ENCODE measurements at regions not wholly inside any gene's neighbourhood (a gene's known extent, or its start where the extent isn't known, plus 50 kb on each side); places are given as distances from the start of the nearest gene placed in this dataset.
A peak's percentile ranks its signal among the peaks of the same experiment; 100 is the strongest.

- in situ Hi-C loops (cut with MboI; ENCODE audit: low pct_unique_long_range_greater_than_20kb, low sequenced_read_pairs) = no loop called here
- DNase-seq = no peak
These were observed 321.3 kb downstream of the PTEN start for GRCh38 chr10:88184543-88185297.

DNA sequence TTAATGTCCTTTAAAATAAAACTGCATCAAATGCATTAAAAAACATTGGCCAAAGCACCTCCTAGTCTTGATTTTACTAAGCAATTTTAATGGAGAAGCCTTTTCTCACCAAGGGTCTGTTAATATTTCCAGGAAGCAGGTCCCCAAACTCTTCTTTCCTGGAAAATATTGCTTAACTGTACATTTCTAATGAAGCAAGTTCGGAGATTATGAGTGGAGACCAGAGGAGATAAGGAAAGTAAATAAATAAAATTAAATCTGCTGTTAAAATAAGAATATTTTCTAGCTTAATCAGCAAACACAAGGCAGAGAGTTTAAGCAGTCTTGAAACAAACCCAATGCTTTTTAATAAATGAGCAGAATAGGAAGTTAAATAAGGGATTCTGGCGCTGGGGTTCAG is 322.4 kb downstream of the PTEN start:
- in situ Hi-C loops (cut with MboI; ENCODE audit: low pct_unique_long_range_greater_than_20kb, low sequenced_read_pairs) = no loop called here
- DNase-seq = no peak

GRCh38 chr10:88186335-88186734 is 322.9 kb downstream of the PTEN start:
- no peak for DNase-seq
- in situ Hi-C loops (cut with MboI; ENCODE audit: low pct_unique_long_range_greater_than_20kb, low sequenced_read_pairs) = no loop called here

GRCh38 chr10:88187472-88187871 is 324.0 kb downstream of the PTEN start:
- peak; percentile 8 for DNase-seq
- in situ Hi-C loops (cut with MboI; ENCODE audit: low pct_unique_long_range_greater_than_20kb, low sequenced_read_pairs) = no loop called here

- no peak for DNase-seq
- in situ Hi-C loops (cut with MboI; ENCODE audit: low pct_unique_long_range_greater_than_20kb, low sequenced_read_pairs) = no loop called here
These were observed 326.7 kb downstream of the PTEN start for GRCh38 chr10:88190123-88190522.

DNA sequence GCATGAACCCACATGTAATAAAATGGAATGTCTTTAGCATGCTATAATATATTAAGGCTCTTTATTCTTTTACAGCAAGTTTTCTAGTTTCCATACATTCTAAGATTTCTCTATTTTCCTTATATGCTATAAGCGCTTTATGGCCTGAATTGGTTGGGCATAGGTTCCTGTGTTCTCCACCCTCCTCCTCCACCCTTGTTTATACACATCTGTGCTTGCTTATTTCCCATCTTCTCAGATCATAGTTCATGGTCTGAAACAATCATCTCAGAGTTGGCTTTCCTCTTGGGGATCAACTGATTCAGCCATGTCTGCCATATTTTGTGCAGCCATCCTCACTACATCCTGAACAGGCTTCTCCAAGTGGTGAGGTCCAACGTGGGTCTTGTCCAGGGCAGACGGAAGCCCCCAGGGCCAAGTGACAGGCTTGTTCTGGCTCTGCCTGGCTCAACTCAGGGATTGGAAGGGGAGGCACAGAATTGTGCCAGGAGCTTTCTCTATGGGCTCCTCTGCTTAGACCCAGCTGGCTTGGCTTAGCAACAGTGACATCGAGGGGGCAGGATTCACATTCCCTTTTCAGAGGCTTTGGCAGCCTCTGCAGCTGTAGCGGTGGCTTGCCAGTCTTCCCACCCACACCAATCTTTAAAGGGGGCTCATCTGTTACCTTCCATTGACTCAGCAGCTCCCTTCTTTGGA is 327.3 kb downstream of the PTEN start:
- no peak for DNase-seq
- in situ Hi-C loops (cut with MboI; ENCODE audit: low pct_unique_long_range_greater_than_20kb, low sequenced_read_pairs) = no loop called here

DNA sequence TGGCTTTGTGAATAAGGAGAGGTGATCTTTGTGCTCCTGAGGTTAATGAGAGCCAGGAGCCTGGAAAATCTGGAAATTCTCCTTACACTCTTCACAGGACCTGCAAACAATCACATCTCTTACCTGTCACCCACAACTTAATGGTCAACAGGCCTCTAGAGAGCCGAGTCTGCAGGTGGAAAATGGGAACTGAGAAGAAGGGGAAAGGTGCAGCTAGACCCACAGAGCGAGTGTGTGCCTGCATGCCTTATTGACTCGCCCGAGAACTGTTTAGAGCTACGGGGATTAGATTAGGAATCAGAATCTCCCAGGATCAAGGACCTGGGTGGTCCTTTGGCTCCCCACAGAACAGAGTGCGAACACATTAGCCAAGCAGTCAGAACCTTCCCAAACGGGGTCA is 329.6 kb downstream of the PTEN start:
- in situ Hi-C loops (cut with MboI; ENCODE audit: low pct_unique_long_range_greater_than_20kb, low sequenced_read_pairs) = no loop called here
- DNase-seq = no peak

DNA sequence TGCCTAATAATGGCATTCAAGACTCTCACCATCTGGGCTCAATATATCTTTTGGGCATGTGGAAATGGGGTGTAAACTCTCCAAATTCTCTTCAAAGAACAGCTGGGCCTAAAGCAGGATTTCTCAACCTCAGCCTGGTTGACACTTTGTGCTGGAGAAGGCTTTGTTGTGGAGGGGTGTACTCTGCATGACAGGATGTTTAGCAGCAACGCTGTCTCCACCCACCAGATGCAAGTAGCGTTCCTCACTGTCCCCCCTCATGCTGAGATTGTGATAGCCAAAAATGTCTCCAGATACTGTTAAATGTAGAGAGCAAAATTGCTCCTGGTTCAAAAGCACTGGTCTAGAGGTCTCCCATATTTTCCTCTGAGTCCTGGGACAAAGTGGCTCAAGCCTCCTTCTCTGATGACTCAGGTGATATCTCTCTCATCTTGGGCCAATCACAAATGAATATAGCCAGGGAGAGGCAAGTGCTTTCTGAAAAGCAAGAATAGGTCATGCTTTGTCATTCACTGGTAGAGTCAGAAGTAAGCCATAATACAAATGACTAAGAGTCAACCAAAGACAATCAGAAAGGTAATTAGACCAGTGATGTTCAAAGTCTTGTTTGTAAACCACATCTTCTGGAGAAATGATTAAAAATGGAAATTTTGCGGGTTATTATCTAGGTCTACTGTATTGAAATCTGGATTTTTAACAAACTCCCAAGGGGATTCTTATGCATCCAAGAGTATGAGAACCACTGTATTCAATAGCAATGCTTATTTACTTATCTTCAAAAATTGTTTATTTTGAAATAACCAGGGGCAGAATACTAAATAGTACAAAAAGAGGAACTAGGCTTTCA is 330.8 kb downstream of the PTEN start:
- in situ Hi-C loops (cut with MboI; ENCODE audit: low pct_unique_long_range_greater_than_20kb, low sequenced_read_pairs) = no loop called here

GRCh38 chr10:88194961-88195367 is 331.5 kb downstream of the PTEN start:
- in situ Hi-C loops (cut with MboI; ENCODE audit: low pct_unique_long_range_greater_than_20kb, low sequenced_read_pairs) = no loop called here
- DNase-seq = no peak

More for the DNA sequence above, 330.8 kb downstream of the PTEN start:
- no peak for DNase-seq

DNA sequence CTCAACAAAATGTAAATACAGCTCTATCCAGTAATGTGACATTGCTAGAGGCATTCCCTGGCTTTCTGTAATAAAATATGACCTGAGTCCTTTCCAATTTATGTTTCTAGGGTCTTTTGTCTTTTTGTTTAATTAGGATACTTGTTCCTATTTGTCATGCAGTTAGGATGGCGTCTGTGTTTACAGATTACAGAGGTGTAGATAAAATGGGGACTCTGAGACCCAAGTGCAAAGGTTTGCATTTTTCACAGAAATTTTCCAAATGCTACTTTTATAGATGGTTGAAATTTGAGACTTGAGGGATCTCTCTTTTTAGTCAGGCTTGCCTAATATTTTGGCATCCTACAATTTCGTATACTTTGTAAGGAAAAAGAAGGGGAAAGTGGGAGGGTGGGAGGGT is 332.4 kb downstream of the PTEN start:
- DNase-seq = no peak
- in situ Hi-C loops (cut with MboI; ENCODE audit: low pct_unique_long_range_greater_than_20kb, low sequenced_read_pairs) = no loop called here

GRCh38 chr10:88196291-88196690 is 332.9 kb downstream of the PTEN start:
- no peak for DNase-seq
- in situ Hi-C loops (cut with MboI; ENCODE audit: low pct_unique_long_range_greater_than_20kb, low sequenced_read_pairs) = no loop called here

GRCh38 chr10:88198023-88198422 is 334.6 kb downstream of the PTEN start:
- in situ Hi-C loops (cut with MboI; ENCODE audit: low pct_unique_long_range_greater_than_20kb, low sequenced_read_pairs) = no loop called here
- no peak for DNase-seq

DNA sequence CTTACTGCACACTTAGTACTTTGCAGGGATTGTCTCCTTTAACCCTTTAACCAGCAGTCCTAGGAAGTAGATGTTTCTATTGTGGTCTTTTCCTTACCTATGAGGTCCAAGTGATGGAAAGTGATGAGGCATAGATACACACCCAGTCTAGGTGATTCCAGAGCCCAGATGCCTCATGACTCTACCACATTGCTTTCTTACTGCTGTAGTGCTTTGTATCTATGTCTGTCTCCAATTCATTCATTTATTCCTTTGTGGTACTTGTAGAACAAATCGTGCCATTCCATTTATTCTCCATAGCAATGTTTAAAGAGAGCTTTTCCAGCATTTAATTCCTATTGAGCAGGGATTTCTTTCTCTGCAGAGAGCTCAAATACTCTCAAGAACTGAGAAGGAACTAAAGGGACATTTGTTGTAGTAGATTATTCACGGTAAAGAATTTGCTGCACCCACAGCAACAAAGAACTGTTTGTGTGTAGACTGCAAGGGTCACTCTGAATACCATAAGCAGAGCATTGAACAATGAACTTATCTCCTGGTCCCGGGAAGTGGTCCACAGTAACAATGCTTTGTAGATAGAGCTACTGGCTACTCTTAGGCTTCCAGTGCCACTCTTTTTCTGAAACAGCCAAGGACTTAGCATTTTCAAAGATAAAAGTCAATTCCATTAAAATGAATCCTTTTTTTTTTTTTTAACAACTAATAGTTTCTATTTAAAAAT is 337.0 kb downstream of the PTEN start:
- in situ Hi-C loops (cut with MboI; ENCODE audit: low pct_unique_long_range_greater_than_20kb, low sequenced_read_pairs) = no loop called here
- DNase-seq = no peak

- no peak for DNase-seq
- in situ Hi-C loops (cut with MboI; ENCODE audit: low pct_unique_long_range_greater_than_20kb, low sequenced_read_pairs) = no loop called here
These were observed 342.5 kb downstream of the PTEN start for GRCh38 chr10:88205842-88206446.

GRCh38 chr10:88207121-88207546 is 343.7 kb downstream of the PTEN start:
- no peak for DNase-seq
- in situ Hi-C loops (cut with MboI; ENCODE audit: low pct_unique_long_range_greater_than_20kb, low sequenced_read_pairs) = no loop called here

DNA sequence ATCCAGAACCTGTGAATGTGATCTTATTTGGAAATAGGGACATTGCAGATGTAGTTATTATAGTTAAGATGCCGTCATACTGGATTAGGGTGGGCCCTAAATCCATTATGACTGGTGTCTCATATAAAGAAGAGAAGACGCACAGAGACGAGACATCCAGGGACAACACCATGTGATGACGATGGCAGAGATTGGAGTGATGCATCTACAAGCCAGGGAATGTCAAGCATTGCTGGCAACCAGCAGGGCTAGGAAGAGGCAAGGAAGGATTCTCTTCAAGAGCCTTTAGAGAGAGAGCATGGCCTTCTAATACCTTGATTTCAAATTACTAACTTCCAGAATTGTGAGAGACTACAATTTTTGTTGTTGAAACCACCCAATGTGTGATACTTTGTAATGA is 345.8 kb downstream of the PTEN start:
- in situ Hi-C loops (cut with MboI; ENCODE audit: low pct_unique_long_range_greater_than_20kb, low sequenced_read_pairs) = no loop called here
- no peak for DNase-seq

- in situ Hi-C loops (cut with MboI; ENCODE audit: low pct_unique_long_range_greater_than_20kb, low sequenced_read_pairs) = no loop called here
- DNase-seq = no peak
These were observed 346.6 kb downstream of the PTEN start for GRCh38 chr10:88209837-88210561.

- no peak for DNase-seq
- in situ Hi-C loops (cut with MboI; ENCODE audit: low pct_unique_long_range_greater_than_20kb, low sequenced_read_pairs) = no loop called here
These were observed 347.8 kb downstream of the PTEN start for GRCh38 chr10:88211230-88211629.
